ENCODE measurements at regions not wholly inside any gene's neighbourhood (a gene's known extent, or its start where the extent isn't known, plus 50 kb on each side); places are given as distances from the start of the nearest gene placed in this dataset.

- Mint-ChIP-seq H3K36me3 (ENCODE audit: low read depth) (peaks cover 11% of the 10 kb centered on the region; the same call in 2 of the 3 replicates), H3K9me3 (peaks cover 4% of the 10 kb centered on the region; the same call in 2 of the 3 replicates), H3K4me1 (peaks cover 6% of the 10 kb centered on the region; the same call in 2 of the 3 replicates), H3K4me3 (no peak overlapping the region), H3K27me3 (ENCODE audit: insufficient read depth, low read depth, poor library complexity) (no peaks in the 10 kb centered on the region), H3K27ac (no peak overlapping the region)
- TF ChIP-seq ETS1 (IDR thresholded peaks at IDR 0.05) (no peak), REST (IDR thresholded peaks at IDR 0.05; ENCODE audit: unreplicated experiment) (no peak), JUNB (IDR thresholded peaks at IDR 0.05; ENCODE audit: unreplicated experiment) (no peak), NANOG (IDR thresholded peaks at IDR 0.05; ENCODE audit: borderline replicate concordance) (no peak), CTCF (conservative IDR thresholded peaks at IDR 0.05; ENCODE audit: low read depth in 2 of 2) (no peak), EZH2 (IDR thresholded peaks at IDR 0.05; ENCODE audit: low read depth, unreplicated experiment) (no peak), CREB1 (CRISPR knock-in tag; IDR thresholded peaks at IDR 0.05; ENCODE audit: low read depth) (no peak), ZNF462 (CRISPR knock-in tag; IDR thresholded peaks at IDR 0.05) (no peak), ZNF114 (CRISPR knock-in tag; IDR thresholded peaks at IDR 0.05) (no peak), ZNF331 (CRISPR knock-in tag; IDR thresholded peaks at IDR 0.05; ENCODE audit: low read depth) (no peak), POLR2AphosphoS5 (IDR thresholded peaks at IDR 0.05; ENCODE audit: low read depth) (no peak), EZH2phosphoT487 (IDR thresholded peaks at IDR 0.05; ENCODE audit: unreplicated experiment) (no peak), STAT1 (IDR thresholded peaks at IDR 0.05; ENCODE audit: unreplicated experiment) (no peak)
- H3K79me2 ChIP-seq (replicated peaks; ENCODE audit: insufficient read depth): no peaks in the 10 kb centered on the region
- no peaks in the 10 kb centered on the region for H4K20me1 ChIP-seq (replicated peaks; ENCODE audit: insufficient read depth)
- no peaks in the 10 kb centered on the region for H3K9me2 ChIP-seq (ENCODE audit: insufficient read depth)
- peaks cover 27% of the 10 kb centered on the region for H3K4me1 ChIP-seq (ENCODE audit: insufficient read depth)
- no peak overlapping the region for H3K4me2 ChIP-seq
- no peak overlapping the region for H3K27ac ChIP-seq (ENCODE audit: low read depth)
- DNase-seq (ENCODE audit: low spot score) (no peak), ATAC-seq (no peak)
- no peak overlapping the region for H3K4me3 ChIP-seq
- H3K27me3 ChIP-seq (ENCODE audit: insufficient read depth): no peaks in the 10 kb centered on the region
- H2AFZ ChIP-seq: no peak overlapping the region
- no peaks in the 10 kb centered on the region for H3F3A ChIP-seq (replicated peaks; ENCODE audit: low read depth)
- no peaks in the 10 kb centered on the region for H3K36me3 ChIP-seq (ENCODE audit: insufficient read depth)
Measured at GRCh38 chr6:80440496-80441115, 334.1 kb downstream of the BCKDHB start.

Measured in GM23338 (cell line).